IPS-NIHi11 (cell line): ENCODE measurements at regions not wholly inside any gene's neighbourhood (a gene's known extent, or its start where the extent isn't known, plus 50 kb on each side); places are given as distances from the start of the nearest gene placed in this dataset.

Experiments used
- DNase-seq: peaks from one replicate; pipeline ENCODE4 v3.0.0; 2012; ENCODE audit warnings: mixed read lengths, low spot score

DNA sequence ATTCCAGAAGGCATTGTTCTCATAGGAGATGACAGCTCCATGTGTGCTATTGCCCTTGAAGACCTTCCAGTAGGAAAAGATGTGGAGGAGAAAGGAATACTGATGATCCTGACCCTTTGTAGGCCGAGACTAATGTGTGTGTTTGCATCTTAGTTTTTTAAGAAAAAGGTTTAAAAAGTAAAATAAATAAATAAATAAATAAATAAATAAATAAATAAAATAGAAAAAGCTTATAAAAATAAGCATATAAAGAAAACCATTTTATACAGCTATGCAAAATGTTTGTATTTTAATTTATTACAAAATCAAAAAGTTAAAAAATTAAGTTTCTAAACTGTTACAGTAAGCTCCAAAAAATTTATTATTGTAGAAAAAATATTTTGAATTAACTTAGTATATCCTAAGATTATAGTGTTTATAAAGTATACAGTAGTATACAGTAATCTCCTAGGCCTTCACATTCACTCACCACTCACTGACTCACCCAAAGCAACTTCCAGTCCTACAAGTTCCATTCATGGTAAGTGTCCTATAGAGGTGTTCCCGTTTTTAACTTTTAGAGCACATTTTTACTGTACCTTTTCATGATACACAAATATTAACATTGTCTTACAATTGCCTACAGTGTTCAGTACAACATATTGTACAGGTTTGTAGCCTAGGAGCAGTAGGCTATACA lies 435.2 kb upstream of the SEMA3A start:
- no peak for DNase-seq

DNA sequence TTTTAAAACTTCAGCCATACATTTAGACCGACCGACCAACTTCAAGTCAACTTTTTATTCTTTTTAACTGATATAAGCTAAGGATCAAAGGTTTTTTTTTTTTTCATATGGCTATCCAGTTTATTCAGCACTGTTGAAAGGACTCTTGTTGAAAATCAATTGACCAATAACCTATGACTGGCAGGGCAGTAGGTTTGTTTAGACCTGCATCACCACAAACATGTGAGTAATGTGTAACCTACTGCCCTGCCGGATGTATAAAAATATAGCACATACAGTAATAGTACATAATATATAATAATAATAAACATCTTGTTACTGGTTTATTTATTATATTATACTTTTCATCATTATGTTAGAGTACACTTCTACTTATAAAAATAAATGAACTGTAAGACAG lies 434.6 kb upstream of the SEMA3A start:
- DNase-seq = no peak

DNA sequence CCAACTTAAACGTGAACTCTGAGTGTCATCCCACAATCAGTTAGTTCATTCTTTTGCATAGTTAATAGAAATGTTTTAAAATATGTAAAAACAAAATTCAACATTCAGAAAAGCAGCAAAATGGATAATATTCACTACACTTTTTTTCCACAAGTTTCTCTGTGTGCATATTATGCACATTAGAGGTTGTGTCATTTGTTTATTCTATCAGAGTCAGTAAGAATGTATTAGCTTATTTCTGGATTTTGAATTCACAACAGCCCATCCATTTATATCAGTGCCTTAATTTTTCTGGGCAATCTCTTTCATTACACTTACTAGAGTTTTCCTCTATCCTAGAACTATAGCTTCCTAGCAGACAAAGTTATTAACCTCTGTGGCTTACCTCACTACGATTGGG lies 432.7 kb upstream of the SEMA3A start:
- no peak for DNase-seq

DNA sequence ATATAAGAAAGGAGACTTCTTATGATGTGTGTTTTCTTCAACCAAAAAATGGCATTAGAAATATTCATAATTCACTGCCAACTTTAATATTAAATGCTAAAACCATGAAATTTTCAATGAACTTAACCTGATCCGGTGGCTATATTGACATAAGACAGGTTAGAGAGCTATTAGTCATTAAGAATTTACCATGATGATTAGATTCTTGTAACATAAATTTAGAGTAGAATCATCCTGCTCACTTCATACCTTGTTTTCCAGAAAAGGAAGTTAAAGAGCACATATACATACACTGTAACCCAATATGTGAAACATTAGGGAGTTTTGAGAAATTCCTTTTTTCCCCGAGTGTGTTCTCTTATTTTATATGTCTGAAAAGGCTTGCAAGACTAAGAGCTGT lies 430.3 kb upstream of the SEMA3A start:
- DNase-seq = no peak

DNA sequence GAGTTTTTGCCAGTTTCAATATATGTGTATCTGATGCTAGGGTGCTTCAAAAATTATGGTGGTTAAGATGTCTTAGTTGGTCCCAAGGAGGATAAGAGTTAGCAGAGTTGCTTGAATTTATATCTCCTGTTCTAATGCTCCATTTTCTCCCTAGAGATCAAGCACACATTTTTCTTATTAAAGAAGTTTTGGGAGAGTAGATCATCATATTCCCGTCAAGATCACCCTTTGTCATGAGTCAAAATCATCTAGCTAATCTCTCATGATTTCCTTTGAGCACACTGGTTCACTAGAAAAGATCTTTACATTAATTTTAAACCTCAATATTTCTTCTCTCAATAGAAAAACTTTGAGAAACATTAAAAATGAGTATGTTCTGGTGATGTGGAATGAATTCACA lies 429.9 kb upstream of the SEMA3A start:
- DNase-seq = no peak

DNA sequence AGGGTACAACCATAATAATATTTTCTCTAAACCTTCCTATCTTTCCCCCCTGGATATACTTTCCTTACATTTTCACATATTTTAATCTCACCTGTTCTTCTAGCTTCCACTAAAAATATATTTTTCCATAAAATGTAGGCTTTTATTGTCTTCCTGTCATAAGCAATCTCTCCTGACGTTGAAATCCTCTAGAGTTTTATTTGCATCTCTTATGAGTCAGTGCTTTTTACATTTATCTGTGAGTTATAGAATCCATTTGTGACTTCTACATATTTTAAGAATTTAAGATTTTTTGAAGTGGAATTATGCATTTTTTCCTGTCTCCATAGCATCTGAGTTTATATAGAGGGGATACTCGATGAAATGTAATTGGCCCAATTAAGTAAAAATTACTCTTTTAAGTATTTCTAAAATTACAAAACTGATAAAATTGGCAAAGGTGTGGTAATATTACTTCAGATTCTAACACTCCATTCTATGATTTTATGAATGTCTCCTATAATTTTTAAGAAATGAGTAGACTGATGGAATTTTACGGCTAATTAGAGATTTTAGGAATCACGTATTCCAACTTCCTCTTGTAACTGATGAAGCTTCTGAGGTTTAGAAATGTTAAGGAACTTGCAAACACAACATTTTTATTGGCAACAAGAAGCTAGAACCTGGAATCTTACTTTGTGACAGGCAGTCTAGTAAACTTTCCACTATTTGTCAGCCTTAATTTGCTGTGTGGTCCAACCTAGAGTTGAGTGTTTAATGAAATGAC lies 422.9 kb upstream of the SEMA3A start:
- DNase-seq = no peak

DNA sequence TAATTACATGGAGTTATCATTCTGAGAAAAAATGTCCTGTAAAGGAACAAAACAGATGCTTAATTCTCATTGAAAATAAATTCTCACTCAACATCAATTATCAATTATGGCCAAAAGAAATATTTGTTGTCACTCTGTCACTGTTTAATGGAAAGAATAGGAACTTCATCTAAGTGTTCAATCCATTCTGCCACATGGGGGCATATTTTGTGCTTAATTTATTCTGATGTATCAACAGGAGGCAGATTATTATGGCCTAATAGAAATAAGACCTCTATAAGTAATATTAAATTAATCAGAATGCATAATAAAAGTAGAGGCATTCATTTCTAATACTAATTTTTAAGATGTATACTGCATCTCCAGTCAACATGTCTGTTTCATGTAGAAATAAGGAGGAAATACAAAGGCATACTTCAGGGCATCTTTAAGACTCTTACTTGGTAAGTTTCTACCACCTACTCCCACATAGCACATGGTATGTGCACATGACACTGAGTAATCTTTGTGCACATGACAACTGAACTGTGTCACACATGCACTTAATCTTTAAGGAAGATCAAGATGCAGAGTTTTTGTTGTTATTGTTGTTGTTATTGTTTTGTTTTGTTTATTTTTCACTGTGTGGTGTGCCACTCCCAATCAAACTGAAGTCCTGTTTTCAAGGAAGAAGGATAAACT lies 420.4 kb upstream of the SEMA3A start:
- no peak for DNase-seq

DNA sequence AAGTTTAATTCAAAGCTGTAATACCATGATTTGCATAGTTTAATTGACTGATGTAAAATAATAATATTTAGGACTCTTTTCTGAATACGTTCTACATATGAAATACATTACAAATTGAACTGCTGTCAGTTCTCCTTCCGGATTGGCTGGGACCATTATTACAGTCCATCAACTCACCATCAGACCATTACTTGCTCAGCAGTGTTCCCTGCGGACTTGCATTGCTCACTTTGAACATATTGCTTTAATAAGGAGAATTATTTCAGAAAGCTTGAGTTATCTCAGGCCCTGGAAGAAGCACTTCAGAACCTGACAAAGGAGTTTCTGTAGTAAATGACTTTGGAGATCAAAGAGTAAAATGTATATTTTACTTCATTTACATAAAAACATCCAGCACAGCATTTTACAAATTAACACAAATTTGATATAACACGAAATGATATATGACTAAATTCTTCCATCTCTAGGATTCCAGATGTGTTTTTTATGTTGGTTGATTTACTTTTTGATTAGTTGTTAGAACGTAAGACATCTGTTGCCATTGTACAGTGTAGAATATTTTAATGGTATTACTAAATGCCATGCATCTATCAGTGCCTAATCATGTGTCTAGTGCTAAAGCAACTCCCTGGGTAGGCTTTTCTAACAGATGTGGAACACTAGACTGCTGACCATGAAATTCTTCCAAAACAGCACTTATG lies 418.5 kb upstream of the SEMA3A start:
- no peak for DNase-seq

DNA sequence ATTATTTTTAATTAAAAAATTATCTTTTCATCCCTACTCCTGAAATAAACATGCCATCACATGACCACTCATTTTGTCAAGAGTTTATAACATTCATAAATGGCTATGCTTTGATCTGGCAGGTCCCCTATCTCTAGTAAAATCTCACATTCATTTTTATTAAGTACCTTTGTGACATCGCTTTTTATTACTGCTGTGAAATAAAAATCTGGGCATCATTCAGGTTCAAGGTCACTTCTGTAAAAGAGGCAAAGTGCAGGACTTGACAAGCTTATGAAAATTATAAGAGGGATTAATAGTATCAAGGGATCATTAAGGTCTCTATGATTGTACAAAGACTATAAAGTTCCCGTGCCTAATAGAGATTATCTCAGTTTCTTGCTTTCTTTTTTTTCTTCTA lies 416.8 kb upstream of the SEMA3A start:
- DNase-seq = no peak

DNA sequence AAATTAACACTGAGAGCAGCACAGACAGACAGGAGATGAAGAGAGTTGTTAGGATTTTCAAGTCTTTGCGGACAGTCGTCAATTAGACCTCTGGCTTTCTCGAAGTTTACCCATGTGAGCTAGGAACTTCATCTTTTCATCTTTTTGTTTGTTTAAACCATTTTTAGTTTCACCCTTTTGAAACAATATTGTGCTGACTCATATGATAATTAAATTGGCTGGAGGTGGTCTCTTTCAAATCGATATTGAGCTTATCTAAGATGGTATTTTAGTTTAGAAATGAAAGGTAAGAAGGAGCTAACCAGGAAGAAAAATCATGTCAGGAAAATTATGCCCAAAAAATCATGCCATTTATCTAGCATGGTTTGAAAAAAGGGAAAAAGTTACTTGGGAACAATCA lies 415.8 kb upstream of the SEMA3A start:
- DNase-seq = no peak

DNA sequence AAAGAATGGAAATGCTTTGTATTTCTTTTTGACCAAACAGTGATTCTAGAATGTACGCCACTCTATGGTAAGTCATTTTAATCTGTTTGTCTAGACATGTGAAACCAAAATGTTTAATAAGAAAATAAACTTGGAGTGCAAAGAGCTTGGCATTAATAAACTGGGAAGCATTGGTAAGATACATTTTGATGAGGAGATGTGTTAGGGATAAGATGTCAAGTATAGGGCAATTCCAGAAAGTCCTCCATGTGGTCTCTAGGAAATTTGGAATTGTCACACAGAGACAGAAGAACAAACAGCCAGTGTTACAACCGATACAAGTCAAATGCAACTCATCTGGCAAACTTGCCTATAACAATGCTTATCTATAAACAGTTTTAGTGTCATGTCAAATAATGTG lies 410.7 kb upstream of the SEMA3A start:
- no peak for DNase-seq

DNA sequence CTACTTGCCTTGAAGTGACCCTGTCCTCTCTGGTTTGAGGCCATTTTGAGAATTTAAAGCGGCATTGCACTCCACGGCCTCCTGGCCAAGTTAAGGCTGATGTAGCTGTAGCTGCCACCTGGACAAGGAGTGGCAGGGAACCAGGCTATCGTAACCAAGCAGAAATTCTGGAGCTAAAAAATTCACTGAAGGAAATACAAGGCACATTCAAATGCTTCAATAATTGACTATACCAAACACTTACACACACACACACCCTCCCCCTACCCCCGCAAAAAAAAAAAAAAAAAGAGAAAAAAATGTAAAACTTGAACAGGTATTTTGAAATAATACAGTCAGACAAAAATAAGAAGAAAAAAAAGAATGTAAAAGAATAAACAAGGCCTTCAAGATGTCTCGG lies 409.0 kb upstream of the SEMA3A start:
- DNase-seq = no peak

DNA sequence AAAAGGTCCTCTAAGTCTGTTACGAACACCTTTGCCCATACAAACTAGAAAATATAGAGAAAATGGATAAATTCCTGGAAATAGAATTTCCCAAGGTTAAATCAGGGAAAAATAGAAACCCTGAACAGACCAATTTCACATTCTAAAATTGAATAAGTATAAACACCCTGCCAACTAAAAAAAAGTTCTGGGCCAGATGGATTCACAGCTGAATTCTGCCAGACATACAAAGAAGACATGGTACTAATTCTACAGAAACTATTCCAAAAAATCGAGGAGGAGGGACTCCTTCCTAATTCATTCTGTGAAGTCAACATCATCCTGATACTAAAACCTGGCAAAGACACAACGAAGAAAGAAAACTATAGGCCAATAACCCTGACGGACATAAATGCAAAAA lies 400.4 kb upstream of the SEMA3A start:
- no peak for DNase-seq

DNA sequence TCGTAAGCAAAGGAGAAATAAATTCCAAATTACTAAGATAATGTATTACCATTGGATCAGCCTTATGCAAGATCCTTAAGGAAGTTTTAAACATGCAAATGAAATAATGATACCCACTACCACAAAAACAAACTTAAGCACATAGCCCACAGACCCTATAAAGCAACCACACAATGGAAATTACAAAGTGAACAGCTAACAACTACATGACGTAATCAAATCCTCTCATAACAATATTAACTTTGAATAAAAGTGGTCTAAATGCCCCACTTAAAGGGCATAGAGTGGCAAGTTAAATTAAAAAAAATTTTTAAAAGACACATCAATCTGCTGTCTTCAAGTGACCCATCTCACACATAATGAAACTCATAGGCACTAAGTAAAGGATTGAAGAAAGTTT lies 397.3 kb upstream of the SEMA3A start:
- DNase-seq = no peak

DNA sequence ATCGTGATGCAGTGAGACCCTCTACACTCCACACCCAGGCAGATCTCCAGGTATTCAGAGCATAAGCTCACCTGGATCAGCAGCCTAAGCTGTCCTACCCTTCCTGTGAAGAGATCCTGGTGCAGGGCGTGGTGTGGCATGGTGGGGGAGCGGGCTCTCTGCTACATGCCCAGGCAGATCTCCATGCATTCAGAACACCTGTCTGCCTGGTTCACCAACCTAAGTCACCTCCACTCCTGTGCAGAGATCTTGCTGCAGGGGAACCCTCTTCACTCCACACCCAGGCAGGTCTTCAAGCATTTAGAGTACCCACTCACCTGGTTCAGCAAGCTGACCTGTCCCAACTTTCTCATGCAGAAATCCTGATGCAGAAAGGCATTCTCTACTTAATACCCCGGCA lies 394.4 kb upstream of the SEMA3A start:
- no peak for DNase-seq

DNA sequence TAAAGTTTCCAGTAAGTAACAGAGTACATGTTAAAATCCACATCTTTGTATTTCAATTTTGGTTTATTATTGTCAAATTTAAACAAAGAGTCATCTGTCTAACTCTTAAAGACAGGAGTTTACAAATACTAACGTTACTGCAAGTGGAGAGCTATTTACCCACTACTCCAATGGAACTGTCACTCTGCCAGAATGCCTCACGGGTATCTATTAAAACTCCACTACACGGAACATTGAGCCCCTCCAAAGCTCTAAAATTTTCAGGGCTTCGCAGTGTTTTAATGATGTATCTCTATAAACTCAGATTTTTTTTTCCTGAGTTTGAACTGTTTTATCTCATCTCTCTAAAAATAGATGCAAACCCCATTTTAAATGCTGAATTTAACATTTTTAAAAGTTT lies 388.7 kb upstream of the SEMA3A start:
- DNase-seq = no peak

DNA sequence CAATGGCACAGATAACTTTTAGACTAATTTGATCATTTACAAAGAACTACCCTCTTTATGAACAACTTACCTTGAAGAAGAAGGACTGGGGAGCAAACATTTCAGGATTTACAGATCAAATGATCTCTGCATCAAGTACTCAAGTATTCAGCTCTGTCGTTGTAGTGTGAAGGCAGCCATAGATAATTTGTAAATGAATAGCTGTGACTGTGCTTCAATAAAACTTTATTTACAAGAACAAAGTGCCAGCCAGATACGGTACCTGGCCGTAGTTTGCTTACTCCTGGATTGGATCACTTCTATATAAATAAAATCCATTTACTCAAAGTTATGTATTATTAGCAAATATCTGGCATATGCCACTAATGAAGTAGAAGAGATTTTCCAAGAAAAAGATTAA lies 388.2 kb upstream of the SEMA3A start:
- DNase-seq = no peak

DNA sequence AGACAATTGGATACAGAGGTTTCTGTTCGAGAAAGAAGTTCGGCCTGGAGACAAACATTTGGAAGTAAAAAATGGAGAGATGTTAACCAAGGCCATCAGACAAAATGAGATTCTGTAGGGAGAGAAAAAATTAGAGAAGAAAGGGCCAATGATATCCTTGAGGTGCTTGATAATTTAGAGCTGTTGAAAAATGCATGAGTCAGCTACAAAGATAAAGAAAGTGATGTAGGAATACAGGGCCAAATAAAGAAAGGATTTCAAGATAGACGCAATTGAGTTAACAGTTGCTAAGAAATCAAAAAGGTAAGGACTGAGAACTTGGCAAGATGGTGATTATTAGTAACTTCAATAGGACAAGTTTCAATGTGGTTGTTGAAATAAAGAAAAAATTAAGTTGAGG lies 384.2 kb upstream of the SEMA3A start:
- DNase-seq = no peak

DNA sequence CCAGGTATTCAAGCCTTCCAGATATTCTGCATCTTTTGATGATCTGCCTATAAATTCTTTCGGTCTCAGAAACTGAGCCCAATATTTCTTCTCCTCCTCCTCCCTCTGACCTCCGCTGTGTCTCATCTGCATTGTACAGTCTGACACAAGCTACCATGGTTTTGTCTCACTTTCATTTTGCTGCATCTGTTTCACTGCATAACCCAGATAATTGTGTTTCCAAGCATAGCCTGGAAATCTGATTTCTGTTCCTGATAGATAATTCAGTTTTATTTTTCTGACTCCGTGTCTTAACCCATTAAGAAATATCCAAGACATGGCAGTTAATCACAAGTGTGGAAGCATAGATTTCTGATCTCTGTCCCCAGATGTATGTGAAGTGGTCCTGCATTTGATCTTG lies 374.2 kb upstream of the SEMA3A start:
- no peak for DNase-seq

DNA sequence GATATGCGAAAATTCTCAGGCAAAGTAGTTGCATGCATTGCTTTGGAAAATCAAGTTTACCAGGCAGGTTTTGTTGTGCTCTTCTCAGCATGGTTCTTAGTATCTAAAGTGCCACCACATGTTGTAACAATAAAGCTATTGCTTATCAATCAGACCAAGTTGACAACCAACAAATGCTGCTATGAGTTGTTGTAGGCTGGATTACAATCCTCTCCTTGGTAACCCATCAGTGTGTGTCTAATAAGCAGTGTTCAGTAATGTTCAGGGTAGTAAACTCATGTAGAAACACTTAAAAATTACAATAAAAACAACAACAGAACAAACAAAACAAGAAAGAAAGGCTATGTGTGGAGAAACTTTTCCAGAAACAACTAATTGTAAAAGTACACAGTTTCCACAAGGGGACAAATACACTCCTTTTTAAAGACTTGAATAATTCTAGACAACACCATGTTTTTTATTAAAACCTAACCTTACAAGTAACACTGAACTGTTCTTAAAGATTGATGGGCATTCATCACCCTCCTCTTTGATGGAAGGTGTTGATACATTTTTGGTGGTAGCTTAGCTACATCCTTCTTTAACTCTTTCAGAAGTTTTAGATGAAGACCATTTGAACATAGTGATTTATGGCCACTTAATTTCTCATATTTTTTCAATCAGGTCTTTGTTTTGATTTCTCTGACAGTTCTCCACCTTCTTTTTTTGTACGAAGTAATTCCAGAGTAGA lies 370.9 kb upstream of the SEMA3A start:
- DNase-seq = no peak

DNA sequence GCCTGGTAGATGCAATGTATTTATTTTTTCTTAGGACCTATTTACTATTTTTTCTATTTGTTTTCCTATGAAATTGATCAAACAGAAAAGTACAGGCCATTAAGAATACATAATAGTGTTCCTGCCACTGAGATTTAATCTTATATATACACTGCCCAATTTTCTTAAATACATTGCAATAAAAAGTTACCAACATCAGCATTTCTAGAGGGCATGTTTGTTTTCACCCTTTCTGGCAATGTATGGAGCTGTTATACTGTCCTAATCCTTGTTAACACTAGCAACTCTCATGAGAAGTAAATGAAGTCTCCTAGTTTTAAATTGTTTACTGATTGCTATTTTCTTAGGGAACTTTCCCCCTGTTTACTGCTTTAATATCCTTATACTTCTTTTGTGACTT lies 359.1 kb upstream of the SEMA3A start:
- DNase-seq = no peak

DNA sequence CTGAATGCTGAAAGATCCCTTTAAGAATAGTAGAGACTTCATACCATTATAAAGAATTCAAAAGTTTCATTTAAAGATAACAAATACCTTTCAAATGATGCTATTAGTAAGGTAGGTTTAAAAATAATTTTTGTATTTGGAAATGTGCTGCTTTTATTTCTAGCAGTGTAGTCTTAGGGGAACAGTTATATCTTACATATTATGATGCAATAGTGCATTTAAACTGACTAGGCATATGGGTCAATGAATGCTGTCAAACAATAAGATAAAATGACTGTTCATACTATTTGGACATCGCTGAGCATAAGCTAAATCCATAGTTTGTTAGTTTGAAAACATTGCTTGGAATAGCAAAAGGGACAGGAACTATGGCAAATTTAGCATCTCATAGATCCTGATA lies 354.8 kb upstream of the SEMA3A start:
- no peak for DNase-seq
